ENCODE measurements at regions not wholly inside any gene's neighbourhood (a gene's known extent, or its start where the extent isn't known, plus 50 kb on each side); places are given as distances from the start of the nearest gene placed in this dataset.
"Not testable (repeated sequence)": the region's sequence is repeated elsewhere in the genome, so short reads cannot be mapped to it uniquely, and the experiment has no call there.

GRCh38 chr20:30511322-30512030, 746.0 kb upstream of the DEFB115 start:
- DNase-seq = no peak

- no peak for DNase-seq
Observed at GRCh38 chr20:30513050-30513628, 744.3 kb upstream of the DEFB115 start.

- not testable (repeated sequence) for DNase-seq
Observed at GRCh38 chr20:30515915-30516314, 741.5 kb upstream of the DEFB115 start.

GRCh38 chr20:30518906-30519305, 738.6 kb upstream of the DEFB115 start:
- not testable (repeated sequence) for DNase-seq

- DNase-seq = not testable (repeated sequence)
Observed at GRCh38 chr20:30521686-30522415, 735.6 kb upstream of the DEFB115 start.

GRCh38 chr20:30524155-30524554, 733.3 kb upstream of the DEFB115 start:
- not testable (repeated sequence) for DNase-seq

- DNase-seq = not testable (repeated sequence)
Observed at GRCh38 chr20:30524761-30525160, 732.7 kb upstream of the DEFB115 start.

- not testable (repeated sequence) for DNase-seq
Observed at GRCh38 chr20:30533653-30534052, 723.8 kb upstream of the DEFB115 start.

- DNase-seq = not testable (repeated sequence)
Observed at GRCh38 chr20:30537459-30537858, 720.0 kb upstream of the DEFB115 start.

- not testable (repeated sequence) for DNase-seq
Observed at GRCh38 chr20:30540330-30541069, 717.0 kb upstream of the DEFB115 start.

- not testable (repeated sequence) for DNase-seq
Observed at GRCh38 chr20:30551236-30551635, 706.2 kb upstream of the DEFB115 start.

- DNase-seq = not testable (repeated sequence)
Observed at GRCh38 chr20:30556797-30557196, 700.7 kb upstream of the DEFB115 start.

- DNase-seq = peak; percentile 64
Observed at GRCh38 chr20:30565086-30565485, 692.4 kb upstream of the DEFB115 start.

GRCh38 chr20:30569867-30570266, 687.6 kb upstream of the DEFB115 start:
- not testable (repeated sequence) for DNase-seq

GRCh38 chr20:30570622-30571021, 686.8 kb upstream of the DEFB115 start:
- DNase-seq = not testable (repeated sequence)

GRCh38 chr20:30574337-30574736, 683.1 kb upstream of the DEFB115 start:
- not testable (repeated sequence) for DNase-seq

GRCh38 chr20:30579069-30579468, 678.4 kb upstream of the DEFB115 start:
- DNase-seq = not testable (repeated sequence)

GRCh38 chr20:30579824-30580438, 677.5 kb upstream of the DEFB115 start:
- peak; percentile 83 for DNase-seq

GRCh38 chr20:30581839-30582238, 675.6 kb upstream of the DEFB115 start:
- DNase-seq = not testable (repeated sequence)

GRCh38 chr20:30584403-30584802, 673.1 kb upstream of the DEFB115 start:
- not testable (repeated sequence) for DNase-seq

- DNase-seq = not testable (repeated sequence)
Observed at GRCh38 chr20:30585244-30585796, 672.1 kb upstream of the DEFB115 start.

- DNase-seq = not testable (repeated sequence)
Observed at GRCh38 chr20:30586178-30586577, 671.3 kb upstream of the DEFB115 start.
